Heart right ventricle (tissue), 16 donors: ENCODE measurements at regions not wholly inside any gene's neighbourhood (a gene's known extent, or its start where the extent isn't known, plus 50 kb on each side); places are given as distances from the start of the nearest gene placed in this dataset.

Experiments used
- ATAC-seq, 8 donors: fragments of 200-7000 bp; cut with Tn5 transposase; one replicate each; pipeline ENCODE4 v1.9.1; 2020; ENCODE audit warnings: mild to moderate bottlenecking in 8 of 8, moderate library complexity in 8 of 8, moderate number of reproducible peaks in 1 of 8
- DNase-seq, 2 donors: peaks; one replicate each; pipeline ENCODE4 v3.0.0-alpha.2; 2020
- H3K27ac ChIP-seq, 10 donors: fragments of 200-600 bp; sonication (generic) in 2 of 10; one replicate each; pipeline versions ENCODE4 v1.5.0 to v1.8.0; 2020 to 2022; ENCODE audit warnings: mild to moderate bottlenecking in 3 of 10
- H3K27me3 ChIP-seq, 7 donors: fragments of 200-600 bp; one replicate each; pipeline ENCODE4 v1.8.0; 2021 to 2022; ENCODE audit warnings: mild to moderate bottlenecking in 2 of 7
- H3K36me3 ChIP-seq, 9 donors: fragments of 200-600 bp; sonication (generic) in 1 of 9; one replicate each; pipeline versions ENCODE4 v1.5.0 to v1.8.0; 2020 to 2022; ENCODE audit warnings: mild to moderate bottlenecking in 2 of 9
- H3K4me1 ChIP-seq, 9 donors: fragments of 200-600 bp; sonication (generic) in 1 of 9; one replicate each; pipeline versions ENCODE4 v1.5.0 to v1.8.0; 2020 to 2022; ENCODE audit warnings: mild to moderate bottlenecking in 4 of 9
- H3K4me3 ChIP-seq, 10 donors: fragments of 200-600 bp; sonication (generic) in 2 of 10; one replicate each; pipeline versions ENCODE4 v1.5.0 to v1.8.0; 2020 to 2022; ENCODE audit warnings: mild to moderate bottlenecking in 7 of 10, moderate library complexity in 2 of 10
- H3K9me3 ChIP-seq, 11 donors: fragments of 200-600 bp in 10 of 11; sonication (generic) in 2 of 11; one replicate each; pipeline versions ENCODE4 v1.5.0 to v1.8.0; 2013 to 2022; ENCODE audit warnings: mild to moderate bottlenecking in 2 of 11, control low read depth in 1 of 11, moderate library complexity in 1 of 11
- WGBS, 2 donors: extraction: QIAGEN DNeasy Blood & Tissue Kit; methylation state at CpG; one replicate each; pipeline ENCODE4 v1.1.7; 2013; ENCODE audit warnings: inconsistent platforms in 1 of 2; 5-methylcytosine and 5-hydroxymethylcytosine counted together
- intact Hi-C, 10 donors: fragments of 100-400 bp; cut with DNase I; formaldehyde crosslinking; loops; one replicate each; pipeline versions ENCODE4 v1.11.1 to v1.14.2; 2022
- TF ChIP-seq, protein P1 (sequence below), 9 donors: fragments of 200-600 bp; sonication (generic) in 2 of 9; IDR thresholded peaks; one replicate each; pipeline versions ENCODE4 v1.5.0 to v1.8.0; 2021 to 2022; ENCODE audit warnings: antibody characterized with exemption in 9 of 9, mild to moderate bottlenecking in 5 of 9, moderate library complexity in 1 of 9
- donor health status: Arrhythmogenic right ventricular cardiomyopathy.
- donor health status: ischemic (EF 13 %, LVEDD 7.1; RV severe dilation, severe dysfunction).
- donor health status: healthy with polysubstance abuse.
- donor health status: DM: no; HTN: yes; CAD: no.
- donor health status: DM: no; HTN: no; CAD: no.
- donor health status: ischemic (EF 25% LVEDD 6.9; RV normal size, moderate dysfunction).
- donor health status: ischemic (EF 25% LVEDD 5.7; RV mildly dilated, moderate dysfunction).
- donor health status: healthy.
- donor health status: DM: yes; HTN: yes; CAD: no.
- donor health status: Ischemic cardiomyopathy.
- donor health status: ischemic (EF 35%, LVEDD 5.7; RV mildly dilated, moderate dysfunction).
- donor health status: nonischemic (EF 11% LVEDD 7.7; RV severe dilation, severe dysfunction).
- donor health status: DM: yes; HTN: yes; CAD: no.
- donor health status: PGD.
- donor health status: ischemic (EF 29% LVEDD 5.4; RV normal size, mild dysfunction).
- donor health status: nonischemic (EF 23%, LVEDD 6.1; RV moderate dilation, normal function).

GRCh38 chr4:166491635-166492034 is 618.6 kb downstream of the TLL1 start:
- ATAC-seq (no peak), DNase-seq (no peak)
- Histone ChIP-seq H3K27ac (no peak overlapping the region), H3K27me3 (no peaks in the 10 kb centered on the region), H3K4me3 (no peak overlapping the region), H3K9me3 (no peaks in the 10 kb centered on the region), H3K4me1 (no peaks in the 10 kb centered on the region), H3K36me3 (no peaks in the 10 kb centered on the region)
- intact Hi-C loops, result no loop called here
- WGBS, 2 donors, result 52 to 76% methylated on average over 1 of the region's 1 CpG
- TF ChIP-seq, protein P1, sequence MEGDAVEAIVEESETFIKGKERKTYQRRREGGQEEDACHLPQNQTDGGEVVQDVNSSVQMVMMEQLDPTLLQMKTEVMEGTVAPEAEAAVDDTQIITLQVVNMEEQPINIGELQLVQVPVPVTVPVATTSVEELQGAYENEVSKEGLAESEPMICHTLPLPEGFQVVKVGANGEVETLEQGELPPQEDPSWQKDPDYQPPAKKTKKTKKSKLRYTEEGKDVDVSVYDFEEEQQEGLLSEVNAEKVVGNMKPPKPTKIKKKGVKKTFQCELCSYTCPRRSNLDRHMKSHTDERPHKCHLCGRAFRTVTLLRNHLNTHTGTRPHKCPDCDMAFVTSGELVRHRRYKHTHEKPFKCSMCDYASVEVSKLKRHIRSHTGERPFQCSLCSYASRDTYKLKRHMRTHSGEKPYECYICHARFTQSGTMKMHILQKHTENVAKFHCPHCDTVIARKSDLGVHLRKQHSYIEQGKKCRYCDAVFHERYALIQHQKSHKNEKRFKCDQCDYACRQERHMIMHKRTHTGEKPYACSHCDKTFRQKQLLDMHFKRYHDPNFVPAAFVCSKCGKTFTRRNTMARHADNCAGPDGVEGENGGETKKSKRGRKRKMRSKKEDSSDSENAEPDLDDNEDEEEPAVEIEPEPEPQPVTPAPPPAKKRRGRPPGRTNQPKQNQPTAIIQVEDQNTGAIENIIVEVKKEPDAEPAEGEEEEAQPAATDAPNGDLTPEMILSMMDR (IDR thresholded peaks at IDR 0.05), result no peak

DNA sequence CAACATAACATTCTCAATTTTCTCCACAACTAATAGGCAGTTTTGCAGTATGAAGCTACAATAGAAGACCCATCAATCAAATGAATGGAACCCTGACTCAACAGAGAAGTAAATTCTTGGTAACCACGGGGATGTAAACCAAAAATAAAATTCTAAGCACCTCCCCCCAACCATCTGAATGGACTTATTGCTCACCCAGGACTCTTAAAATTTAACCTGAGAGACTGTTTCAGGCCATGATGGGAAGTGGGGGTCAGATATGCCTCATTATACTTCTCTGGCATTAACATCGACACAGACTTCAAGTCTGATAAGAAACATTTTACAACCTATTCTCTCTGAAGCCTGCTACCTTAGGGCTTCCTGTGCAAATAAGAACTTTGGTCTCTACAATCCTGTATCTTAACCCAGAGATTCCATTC is 620.9 kb downstream of the TLL1 start:
- Histone ChIP-seq H3K27ac (no peak overlapping the region), H3K9me3 (no peaks in the 10 kb centered on the region), H3K4me3 (no peak overlapping the region), H3K4me1 (no peaks in the 10 kb centered on the region), H3K27me3 (no peaks in the 10 kb centered on the region), H3K36me3 (no peaks in the 10 kb centered on the region)
- WGBS, 2 donors, result 49 to 68% methylated on average over 2 of the region's 2 CpGs
- TF ChIP-seq, protein P1 (IDR thresholded peaks at IDR 0.05), result no peak
- DNase-seq (no peak), ATAC-seq (no peak)
- intact Hi-C loops, result no loop called here

GRCh38 chr4:166498546-166498945 is 625.5 kb downstream of the TLL1 start:
- 87 to 93% methylated on average over 3 of the region's 3 CpGs for WGBS, 2 donors
- no peaks in the 10 kb centered on the region for H3K27me3 ChIP-seq
- H3K27ac ChIP-seq, result no peak overlapping the region
- ATAC-seq, result no peak
- H3K36me3 ChIP-seq, result no peaks in the 10 kb centered on the region
- intact Hi-C loops, result loop anchor here in 1 of 10 donors (1.0 kb wide), 1 partner anchor 8 kb away; no protein-coding TSS in a partner anchor
- no peak overlapping the region for H3K4me3 ChIP-seq
- no peaks in the 10 kb centered on the region for H3K9me3 ChIP-seq
- TF ChIP-seq, protein P1 (IDR thresholded peaks at IDR 0.05), result no peak
- DNase-seq, result no peak
- no peaks in the 10 kb centered on the region for H3K4me1 ChIP-seq

DNA sequence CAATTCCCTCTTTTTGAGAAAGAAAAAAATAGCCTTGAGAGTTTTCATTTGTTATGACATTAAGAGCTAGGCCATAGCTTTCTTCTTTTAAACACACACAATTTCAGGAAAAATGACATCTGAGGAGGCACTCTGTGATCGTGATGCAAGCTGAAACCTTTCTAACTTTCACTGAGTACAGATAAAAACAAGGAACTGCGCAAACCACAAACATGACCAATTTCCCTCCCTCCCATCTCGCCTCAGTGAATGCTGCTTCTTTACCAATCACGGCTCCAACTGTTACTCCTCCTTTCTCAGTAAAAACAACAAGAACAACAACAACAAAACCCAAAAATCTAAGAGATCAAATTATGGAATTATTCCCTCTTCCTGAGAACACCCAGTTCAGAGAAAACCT is 626.8 kb downstream of the TLL1 start:
- Histone ChIP-seq H3K36me3 (no peaks in the 10 kb centered on the region), H3K27ac (no peak overlapping the region), H3K9me3 (no peaks in the 10 kb centered on the region), H3K4me3 (no peak overlapping the region), H3K4me1 (no peaks in the 10 kb centered on the region), H3K27me3 (no peaks in the 10 kb centered on the region)
- 44 to 58% methylated on average over 4 of the region's 4 CpGs for WGBS, 2 donors
- intact Hi-C loops, result no loop called here
- no peak for ATAC-seq
- TF ChIP-seq, protein P1 (IDR thresholded peaks at IDR 0.05), result no peak
- DNase-seq, result no peak
